Gastroesophageal sphincter (tissue), 4 donors: ENCODE measurements at regions not wholly inside any gene's neighbourhood (a gene's known extent, or its start where the extent isn't known, plus 50 kb on each side); places are given as distances from the start of the nearest gene placed in this dataset.

ENCODE experiments used
- ATAC-seq: fragments of 150-250 bp; one replicate; pipeline ENCODE4 v1.9.1; 2016; ENCODE audit warnings: mild to moderate bottlenecking, moderate library complexity
- H3K27ac ChIP-seq, 4 donors: fragments of 200-600 bp; sonication (generic) in 3 of 4; 1 replicate in 3 of 4; 2 replicates in 1 of 4; pipeline ENCODE4 v1.5.1; 2016 to 2019
- H3K27me3 ChIP-seq: fragments of 200-600 bp; sonication (generic); one replicate; pipeline ENCODE4 v1.5.1; 2019
- H3K36me3 ChIP-seq, 2 donors: fragments of 200-600 bp; sonication (generic); one replicate each; pipeline ENCODE4 v1.5.1; 2019; ENCODE audit warnings: control low read depth in 1 of 2
- H3K4me1 ChIP-seq, 3 donors: fragments of 200-600 bp; sonication (generic); 1 replicate in 2 of 3; 2 replicates in 1 of 3; pipeline ENCODE4 v1.5.1; 2016 to 2019; ENCODE audit warnings: control low read depth in 2 of 3
- H3K4me3 ChIP-seq, 2 donors: fragments of 200-600 bp; sonication (generic); one replicate each; pipeline ENCODE4 v1.5.1; 2019; ENCODE audit warnings: mild to moderate bottlenecking in 1 of 2, moderate library complexity in 1 of 2
- H3K9me3 ChIP-seq, 3 donors: fragments of 200-600 bp; sonication (generic); one replicate each; pipeline ENCODE4 v1.5.1; 2017 to 2019; ENCODE audit warnings: control low read depth in 2 of 3
- EP300 ChIP-seq: sonication (generic); formaldehyde crosslinking; IDR thresholded peaks from one replicate; pipeline ENCODE4 v1.6.1; 2017; ENCODE audit warnings: antibody characterized with exemption, mild to moderate bottlenecking
- POLR2A ChIP-seq, 2 donors: fragments of 450-650 bp; IDR thresholded peaks; one replicate each; pipeline ENCODE4 v1.6.1; 2017; ENCODE audit warnings: antibody characterized with exemption in 2 of 2, mild to moderate bottlenecking in 2 of 2, moderate library complexity in 1 of 2
- POLR2AphosphoS5 ChIP-seq: sonication (generic); formaldehyde crosslinking; IDR thresholded peaks from one replicate; pipeline ENCODE4 v1.6.1; 2017; ENCODE audit warnings: antibody characterized with exemption
- WGBS, 2 donors: methylation state at CpG; one replicate each; pipeline ENCODE4 v1.1.5; 2018; ENCODE audit warnings: low coverage in 1 of 2; 5-methylcytosine and 5-hydroxymethylcytosine counted together
- TF ChIP-seq, protein P1 (sequence below), 4 experiments: fragments of 200-600 bp in 2 of 4; fragments of 450-650 bp in 2 of 4; sonication (generic) in 1 of 4; IDR thresholded peaks; one replicate each; pipeline ENCODE4 v1.5.1; 2017 to 2019; ENCODE audit warnings: antibody characterized with exemption in 4 of 4, mild to moderate bottlenecking in 2 of 4, moderate library complexity in 2 of 4

DNA sequence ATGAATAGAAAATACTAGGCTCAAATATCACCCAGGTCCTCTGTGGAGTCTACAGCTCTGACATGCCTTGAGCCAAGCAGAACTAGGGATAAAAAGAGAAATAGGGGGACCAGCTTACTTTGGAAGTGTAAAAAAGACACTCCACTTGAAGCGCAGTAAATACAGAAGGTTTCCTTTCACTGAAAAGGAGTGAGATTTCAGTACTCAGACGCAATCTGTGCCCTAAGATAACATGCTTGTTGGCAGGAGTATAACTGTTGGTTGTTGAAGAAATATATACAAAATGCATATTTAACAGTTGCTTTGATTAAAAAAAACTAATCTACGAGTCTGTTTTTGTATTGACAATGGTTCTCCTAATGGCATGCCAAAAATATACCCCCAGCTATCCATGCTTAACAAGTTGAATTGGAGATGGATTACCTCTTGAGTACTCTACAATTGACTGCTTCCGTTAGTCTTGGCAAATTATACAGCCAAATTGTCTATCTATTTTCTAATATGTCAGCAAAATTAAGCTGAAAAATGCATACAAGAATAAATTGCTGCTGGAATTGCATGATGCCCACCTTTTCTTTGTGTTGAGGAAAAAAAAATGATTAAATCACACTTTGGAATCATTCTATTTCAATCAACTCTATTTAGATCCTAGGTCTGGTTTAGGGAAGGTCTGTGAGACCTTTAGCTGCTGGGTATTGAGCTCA is 91.6 kb downstream of the FAT3 start:
- whole genome bisulfite sequencing, 2 donors, result 84 to 93% methylated on average over 4 of the region's 4 CpGs
- TF ChIP-seq POLR2AphosphoS5 (no peak), POLR2A (IDR thresholded peaks at IDR 0.05) (no peak), EP300 (no peak)
- TF ChIP-seq, protein P1, sequence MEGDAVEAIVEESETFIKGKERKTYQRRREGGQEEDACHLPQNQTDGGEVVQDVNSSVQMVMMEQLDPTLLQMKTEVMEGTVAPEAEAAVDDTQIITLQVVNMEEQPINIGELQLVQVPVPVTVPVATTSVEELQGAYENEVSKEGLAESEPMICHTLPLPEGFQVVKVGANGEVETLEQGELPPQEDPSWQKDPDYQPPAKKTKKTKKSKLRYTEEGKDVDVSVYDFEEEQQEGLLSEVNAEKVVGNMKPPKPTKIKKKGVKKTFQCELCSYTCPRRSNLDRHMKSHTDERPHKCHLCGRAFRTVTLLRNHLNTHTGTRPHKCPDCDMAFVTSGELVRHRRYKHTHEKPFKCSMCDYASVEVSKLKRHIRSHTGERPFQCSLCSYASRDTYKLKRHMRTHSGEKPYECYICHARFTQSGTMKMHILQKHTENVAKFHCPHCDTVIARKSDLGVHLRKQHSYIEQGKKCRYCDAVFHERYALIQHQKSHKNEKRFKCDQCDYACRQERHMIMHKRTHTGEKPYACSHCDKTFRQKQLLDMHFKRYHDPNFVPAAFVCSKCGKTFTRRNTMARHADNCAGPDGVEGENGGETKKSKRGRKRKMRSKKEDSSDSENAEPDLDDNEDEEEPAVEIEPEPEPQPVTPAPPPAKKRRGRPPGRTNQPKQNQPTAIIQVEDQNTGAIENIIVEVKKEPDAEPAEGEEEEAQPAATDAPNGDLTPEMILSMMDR (IDR thresholded peaks at IDR 0.05), result no peak
- Histone ChIP-seq H3K36me3 (no peaks in the 10 kb centered on the region), H3K9me3 (no peaks in the 10 kb centered on the region), H3K27ac (no peak overlapping the region), H3K4me3 (no peak overlapping the region), H3K4me1 (peaks cover 0 to 10% (median 7%) of the 10 kb centered on the region in 3 donors), H3K27me3 (no peaks in the 10 kb centered on the region)
- ATAC-seq, result no peak

DNA sequence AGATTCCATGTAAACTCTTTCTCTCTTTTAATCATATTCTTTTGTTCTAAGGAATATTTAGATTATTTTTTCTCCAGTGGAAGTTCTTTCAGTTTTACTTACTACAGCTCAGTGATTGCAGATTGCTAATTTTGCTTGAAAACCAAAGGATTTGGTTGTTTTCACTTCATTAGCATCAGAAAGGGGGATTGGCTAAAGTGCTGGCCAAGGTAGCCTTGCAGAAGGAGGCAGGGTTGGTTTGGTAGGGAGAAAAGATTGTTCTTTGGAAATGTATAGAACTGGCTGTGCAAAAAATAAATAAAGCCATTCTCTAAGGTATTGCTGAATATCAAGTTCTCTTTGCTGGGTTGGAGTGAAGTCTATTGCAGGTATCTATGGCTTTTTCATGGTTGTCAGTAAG is 92.6 kb downstream of the FAT3 start:
- no peaks in the 10 kb centered on the region for H3K27me3 ChIP-seq
- no peak for ATAC-seq
- TF ChIP-seq EP300, result no peak
- no peaks in the 10 kb centered on the region for H3K9me3 ChIP-seq
- no peaks in the 10 kb centered on the region for H3K36me3 ChIP-seq
- H3K27ac ChIP-seq, result no peak overlapping the region
- H3K4me3 ChIP-seq, result no peak overlapping the region
- peaks cover 0 to 10% (median 7%) of the 10 kb centered on the region in 3 donors for H3K4me1 ChIP-seq

DNA sequence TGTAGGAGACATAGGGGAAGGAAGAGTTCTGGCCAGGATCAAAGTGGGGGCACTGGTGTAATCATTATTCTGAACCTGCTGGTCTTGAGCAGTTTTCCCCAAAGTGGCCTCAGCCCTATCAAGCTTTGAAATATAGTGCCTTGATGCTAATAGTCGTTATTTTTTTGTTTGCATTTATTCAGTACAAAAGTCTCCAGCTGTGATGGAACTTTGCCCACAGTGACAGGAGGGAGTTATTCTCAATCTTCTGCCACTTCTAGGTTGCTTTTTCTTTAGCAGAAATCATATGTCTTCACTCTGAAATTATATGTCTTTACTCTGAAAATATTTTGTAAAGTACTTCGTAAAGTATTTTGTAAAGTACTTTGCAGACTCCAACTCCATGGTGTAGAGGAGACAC is 93.1 kb downstream of the FAT3 start:
- Histone ChIP-seq H3K9me3 (no peaks in the 10 kb centered on the region), H3K4me3 (no peak overlapping the region), H3K36me3 (no peaks in the 10 kb centered on the region), H3K4me1 (peaks cover 0 to 10% (median 7%) of the 10 kb centered on the region in 3 donors), H3K27ac (no peak overlapping the region), H3K27me3 (no peaks in the 10 kb centered on the region)
- TF ChIP-seq EP300 (no peak), POLR2AphosphoS5 (no peak), POLR2A (IDR thresholded peaks at IDR 0.05) (no peak)
- TF ChIP-seq, protein P1 (IDR thresholded peaks at IDR 0.05), result no peak
- WGBS, 2 donors, result 53 to 57% methylated on average over 2 of the region's 2 CpGs
- no peak for ATAC-seq

DNA sequence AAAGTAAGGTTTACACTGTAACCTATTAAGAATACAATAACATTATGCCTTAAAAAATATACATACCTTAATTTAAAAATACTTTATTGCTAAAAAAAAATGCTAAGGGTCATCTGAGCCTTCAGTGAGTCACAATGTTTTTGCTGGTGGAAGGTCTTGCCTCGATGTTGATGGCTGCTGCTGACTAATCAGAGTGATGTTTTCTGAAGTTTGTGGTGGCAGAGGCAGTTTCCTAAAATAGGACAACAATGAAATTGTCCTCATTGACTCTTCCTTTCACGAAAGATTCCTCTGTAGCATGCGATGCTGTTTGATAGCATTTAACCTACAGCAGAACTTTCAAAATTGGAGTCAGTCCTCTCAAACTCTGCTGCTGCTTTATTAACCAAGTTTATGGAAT is 97.6 kb downstream of the FAT3 start:
- no peaks in the 10 kb centered on the region for H3K4me1 ChIP-seq
- H3K27ac ChIP-seq, result no peak overlapping the region
- TF ChIP-seq, protein P1 (IDR thresholded peaks at IDR 0.05), result no peak
- no peak for TF ChIP-seq POLR2A (IDR thresholded peaks at IDR 0.05)
- H3K36me3 ChIP-seq, result no peaks in the 10 kb centered on the region
- no peak overlapping the region for H3K4me3 ChIP-seq
- ATAC-seq, result no peak
- WGBS, 2 donors, result 65 to 71% methylated on average over 2 to 3 of the region's 3 CpGs
- peaks cover 0 to 10% (median 0%) of the 10 kb centered on the region in 3 donors for H3K9me3 ChIP-seq
- H3K27me3 ChIP-seq, result no peaks in the 10 kb centered on the region

DNA sequence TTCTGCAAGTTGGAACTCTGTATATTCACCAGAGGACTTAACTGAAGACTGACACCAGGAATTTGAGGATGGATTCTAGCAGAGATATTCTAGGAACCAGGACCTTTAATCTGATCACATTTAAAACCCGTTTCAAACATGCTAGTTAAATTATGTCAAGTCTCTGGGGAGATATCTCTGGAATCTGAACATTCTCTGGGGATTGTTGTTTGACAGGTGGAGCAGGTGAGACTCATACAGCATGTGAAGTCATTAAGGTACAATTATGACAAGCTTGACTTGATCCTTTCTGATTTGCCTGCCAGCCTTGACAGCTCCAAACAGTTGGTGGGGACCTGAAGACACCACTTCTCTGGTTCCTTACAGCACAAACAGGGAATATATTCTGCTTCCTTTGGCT is 100.3 kb downstream of the FAT3 start:
- TF ChIP-seq, protein P1 (IDR thresholded peaks at IDR 0.05), result no peak
- no peaks in the 10 kb centered on the region for H3K4me1 ChIP-seq
- no peak overlapping the region for H3K4me3 ChIP-seq
- ATAC-seq, result no peak
- WGBS, 2 donors, result 87 to 90% methylated on average over 1 of the region's 1 CpG
- H3K27ac ChIP-seq, result no peak overlapping the region
- H3K9me3 ChIP-seq, result peaks cover 0 to 10% (median 0%) of the 10 kb centered on the region in 3 donors
- no peaks in the 10 kb centered on the region for H3K36me3 ChIP-seq
- no peaks in the 10 kb centered on the region for H3K27me3 ChIP-seq
